Astrocyte of the spinal cord (primary cell): ENCODE measurements at regions not wholly inside any gene's neighbourhood (a gene's known extent, or its start where the extent isn't known, plus 50 kb on each side); places are given as distances from the start of the nearest gene placed in this dataset.
"Not testable (repeated sequence)": the region's sequence is repeated elsewhere in the genome, so short reads cannot be mapped to it uniquely, and the experiment has no call there.

Experiments
- DNase-seq: peaks from one replicate; pipeline ENCODE4 v3.0.0; 2011; ENCODE audit warnings: low read depth, low spot score
- H3K4me3 ChIP-seq: 2 replicates; pipeline ENCODE4 v1.5.1; 2011; ENCODE audit warnings: low read depth, mild to moderate bottlenecking, low read length, moderate library complexity
- in situ Hi-C: cut with HindIII; loops from 2 replicates; pipeline ENCODE4 v1.10.0; 2017; ENCODE audit warnings: low sequenced_read_pairs
- TF ChIP-seq, protein P1 (sequence below): IDR thresholded peaks from 2 replicates; pipeline ENCODE4 v1.5.1; 2012; ENCODE audit warnings: low read depth, mild to moderate bottlenecking, low read length, inconsistent platforms

DNA sequence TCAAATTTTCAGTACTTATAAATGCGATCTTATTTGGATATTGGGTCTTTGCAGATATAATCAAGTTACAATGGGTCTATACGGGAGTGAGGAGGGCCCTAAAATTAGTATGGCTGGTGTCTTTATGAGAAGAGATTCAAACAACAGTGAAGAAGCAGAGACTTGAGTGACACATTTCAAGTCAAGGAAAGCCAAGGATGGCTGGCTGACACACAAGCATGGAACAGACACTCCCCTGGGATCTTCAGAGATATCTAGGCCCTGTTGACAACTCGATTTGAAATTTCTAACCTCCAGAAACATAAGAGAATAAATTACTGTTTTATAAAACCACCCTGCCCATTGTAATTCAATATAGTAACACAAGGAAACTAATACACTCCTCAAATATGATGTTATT is 1886.0 kb upstream of the PCDH7 start:
- DNase-seq: no peak
- in situ Hi-C loops: no loop called here
- TF ChIP-seq, protein P1, sequence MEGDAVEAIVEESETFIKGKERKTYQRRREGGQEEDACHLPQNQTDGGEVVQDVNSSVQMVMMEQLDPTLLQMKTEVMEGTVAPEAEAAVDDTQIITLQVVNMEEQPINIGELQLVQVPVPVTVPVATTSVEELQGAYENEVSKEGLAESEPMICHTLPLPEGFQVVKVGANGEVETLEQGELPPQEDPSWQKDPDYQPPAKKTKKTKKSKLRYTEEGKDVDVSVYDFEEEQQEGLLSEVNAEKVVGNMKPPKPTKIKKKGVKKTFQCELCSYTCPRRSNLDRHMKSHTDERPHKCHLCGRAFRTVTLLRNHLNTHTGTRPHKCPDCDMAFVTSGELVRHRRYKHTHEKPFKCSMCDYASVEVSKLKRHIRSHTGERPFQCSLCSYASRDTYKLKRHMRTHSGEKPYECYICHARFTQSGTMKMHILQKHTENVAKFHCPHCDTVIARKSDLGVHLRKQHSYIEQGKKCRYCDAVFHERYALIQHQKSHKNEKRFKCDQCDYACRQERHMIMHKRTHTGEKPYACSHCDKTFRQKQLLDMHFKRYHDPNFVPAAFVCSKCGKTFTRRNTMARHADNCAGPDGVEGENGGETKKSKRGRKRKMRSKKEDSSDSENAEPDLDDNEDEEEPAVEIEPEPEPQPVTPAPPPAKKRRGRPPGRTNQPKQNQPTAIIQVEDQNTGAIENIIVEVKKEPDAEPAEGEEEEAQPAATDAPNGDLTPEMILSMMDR: no peak
- H3K4me3 ChIP-seq: no peak overlapping the region

DNA sequence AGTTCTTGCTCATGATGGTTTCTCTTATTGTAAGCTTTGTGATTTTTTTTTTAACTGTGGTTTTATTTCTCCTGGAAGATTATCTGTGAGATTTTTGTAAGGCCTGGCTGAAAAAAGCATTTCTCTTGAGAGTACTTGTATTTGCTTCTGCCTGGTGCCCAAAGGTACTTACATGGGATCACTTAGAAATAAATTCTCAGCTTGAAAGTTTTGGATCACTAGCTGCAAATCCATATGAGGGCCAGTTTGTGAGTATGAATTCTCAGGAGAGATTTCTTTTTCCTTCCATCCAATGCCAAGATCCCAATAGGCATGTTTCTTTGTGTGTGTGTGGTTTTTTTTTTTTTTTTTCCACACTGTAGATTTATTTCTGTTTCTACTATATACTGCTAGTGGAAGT is 1884.7 kb upstream of the PCDH7 start:
- TF ChIP-seq, protein P1: no peak
- no peak for DNase-seq
- in situ Hi-C loops: no loop called here
- H3K4me3 ChIP-seq: no peak overlapping the region

DNA sequence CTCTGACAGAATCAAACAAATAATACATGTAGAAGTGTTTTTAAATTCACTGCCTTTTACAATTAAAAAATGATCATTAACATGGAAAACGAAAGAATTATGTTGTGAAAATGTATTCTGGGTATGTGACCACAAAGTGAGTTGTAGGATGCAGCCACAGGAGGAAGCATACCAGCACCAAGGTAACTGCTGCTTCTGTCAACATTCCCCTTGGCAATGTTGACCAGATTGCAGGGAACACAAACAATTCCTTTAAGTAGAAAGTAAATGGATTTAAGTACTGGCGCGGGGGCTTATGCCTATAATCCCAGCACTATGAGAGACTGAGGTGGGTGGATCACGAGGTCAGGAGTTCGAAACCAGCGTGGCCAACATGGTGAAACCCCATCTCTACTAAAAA is 1877.9 kb upstream of the PCDH7 start:
- TF ChIP-seq, protein P1: no peak
- in situ Hi-C loops: no loop called here
- no peak for DNase-seq
- H3K4me3 ChIP-seq: no peak overlapping the region

DNA sequence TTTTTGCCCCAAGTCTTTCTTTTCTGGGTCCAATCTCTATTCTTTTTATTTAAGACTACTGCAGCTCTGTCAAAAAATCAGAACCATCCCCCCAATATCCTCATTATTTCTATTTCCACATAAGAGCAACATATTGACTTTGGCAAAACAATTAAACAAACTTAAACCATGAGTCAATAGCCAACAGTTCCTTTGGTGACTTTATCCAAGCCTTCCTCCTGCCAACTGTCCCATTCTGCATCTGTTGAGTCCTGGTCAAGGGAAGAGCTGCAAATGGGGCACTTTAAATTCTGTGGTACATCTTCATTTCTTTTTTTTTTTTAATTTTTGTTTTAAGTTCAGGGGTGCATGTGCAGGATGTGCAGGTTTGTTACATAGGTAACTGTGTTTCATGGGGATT is 1875.0 kb upstream of the PCDH7 start:
- in situ Hi-C loops: no loop called here
- H3K4me3 ChIP-seq: no peak overlapping the region
- no peak for DNase-seq
- TF ChIP-seq, protein P1: no peak

DNA sequence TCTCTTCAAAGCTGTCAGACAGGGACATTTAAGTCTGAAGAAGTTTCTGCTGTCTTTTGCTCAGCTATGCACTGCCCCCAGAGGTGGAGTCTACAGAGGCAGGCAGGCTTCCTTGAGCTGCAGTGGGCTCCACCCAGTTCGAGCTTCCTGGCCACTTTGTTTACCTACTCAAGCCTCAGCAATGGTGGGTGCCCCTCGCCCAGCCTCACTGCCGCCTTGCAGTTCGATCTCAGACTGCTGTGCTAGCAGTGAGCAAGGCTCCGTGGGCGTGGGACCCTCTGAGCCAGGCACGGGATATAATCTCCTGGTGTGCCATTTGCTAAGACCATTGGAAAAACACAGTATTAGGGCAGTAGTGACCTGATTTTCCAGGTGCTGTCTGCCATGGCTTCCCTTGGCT is 1863.1 kb upstream of the PCDH7 start:
- in situ Hi-C loops, H3K4me3 ChIP-seq: not testable (repeated sequence)

DNA sequence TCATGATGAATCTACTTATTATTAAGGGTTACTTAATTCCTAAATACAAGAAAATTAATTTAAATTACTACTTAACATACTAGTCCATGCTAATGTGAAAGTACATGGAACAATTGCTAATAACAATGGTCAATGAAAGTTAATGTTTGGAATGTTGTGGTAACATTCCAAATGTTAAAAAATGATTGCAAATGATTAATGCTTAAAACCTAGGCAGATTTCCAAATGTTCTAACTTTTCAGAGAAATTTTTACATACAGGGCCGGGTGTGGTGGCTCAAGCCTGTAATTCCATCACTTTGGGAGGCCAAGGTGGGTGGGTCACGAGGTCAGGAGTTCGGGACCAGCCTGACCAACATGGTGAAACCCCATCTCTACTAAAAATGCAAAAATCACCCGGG is 1851.3 kb upstream of the PCDH7 start:
- TF ChIP-seq, protein P1: no peak
- H3K4me3 ChIP-seq: no peak overlapping the region
- DNase-seq: no peak
- in situ Hi-C loops: no loop called here

More for the DNA sequence above, 1863.1 kb upstream of the PCDH7 start:
- DNase-seq: not testable (repeated sequence)

DNA sequence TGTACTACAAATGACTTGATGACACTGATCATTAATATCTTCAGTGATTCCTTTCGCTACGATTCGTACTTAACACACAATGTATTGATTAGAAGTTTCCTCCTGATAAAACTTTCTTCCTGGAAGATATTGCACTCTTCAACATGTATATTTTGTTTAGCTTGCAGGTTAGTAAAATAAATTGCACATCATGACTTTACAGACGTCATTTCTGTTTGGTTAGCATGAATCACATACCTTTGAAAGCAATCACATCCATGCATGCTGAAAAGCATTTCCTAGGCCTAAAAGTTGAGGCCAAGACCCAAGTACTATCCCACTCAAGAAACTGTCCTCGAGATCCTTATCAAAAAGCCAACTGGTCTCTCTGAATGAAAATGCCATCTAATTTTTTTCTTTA is 1841.0 kb upstream of the PCDH7 start:
- DNase-seq: no peak
- no peak overlapping the region for H3K4me3 ChIP-seq
- TF ChIP-seq, protein P1: no peak
- in situ Hi-C loops: no loop called here
